SK-N-SH (cell line): ENCODE measurements at regions not wholly inside any gene's neighbourhood (a gene's known extent, or its start where the extent isn't known, plus 50 kb on each side); places are given as distances from the start of the nearest gene placed in this dataset.

ENCODE experiments used
- CTCF ChIA-PET: fragments of 300-600, 350-600 bp; formaldehyde crosslinking; extraction: SDS; loops from one replicate; lab custom pipeline; 2021; lab: Yijun Ruan, JAX
- POLR2A ChIA-PET: fragments of 350-600 bp; sonication (Branson Sonifier 250); formaldehyde crosslinking; extraction: SDS; loops from one replicate; lab custom pipeline; 2020; ENCODE audit warnings: antibody characterized with exemption, inconsistent platforms; lab: Yijun Ruan, JAX
- DNase-seq: peaks from one replicate; pipeline ENCODE4 v3.0.0; 2012
- H2AFZ ChIP-seq: fragments of 200-600 bp; sonication (generic); 2 replicates; pipeline ENCODE4 v1.8.1; 2016; ENCODE audit warnings: antibody characterized with exemption, mild to moderate bottlenecking, low read depth
- H3F3A ChIP-seq: fragments of 200-600 bp; sonication (generic); replicated peaks from 2 replicates; pipeline ENCODE3; 2016; ENCODE audit warnings: antibody characterized with exemption, mild to moderate bottlenecking; ENCODE audit not compliant: insufficient read depth
- H3K27ac ChIP-seq, 2 experiments: fragments of 200-500 bp in 1 of 2; fragments of 200-600 bp in 1 of 2; sonication (Bioruptor generic) in 1 of 2; sonication (generic), shearing (Covaris generic) in 1 of 2; 2 replicates each; pipeline versions ENCODE4 v1.5.1 to v1.6.1; 2014 to 2016; ENCODE audit warnings: low read depth in 2 of 2, inconsistent platforms in 1 of 2, low read length in 1 of 2, mild to moderate bottlenecking in 1 of 2, mixed read lengths in 1 of 2
- H3K27me3 ChIP-seq: fragments of 200-600 bp; sonication (generic), shearing (Covaris generic); 2 replicates; pipeline ENCODE4 v1.6.1; 2016; ENCODE audit warnings: mixed run types; ENCODE audit not compliant: insufficient read depth
- H3K36me3 ChIP-seq, 2 experiments: fragments of 200-500 bp in 1 of 2; fragments of 200-600 bp in 1 of 2; sonication (Bioruptor generic) in 1 of 2; sonication (generic) in 1 of 2; replicated peaks in 1 of 2; 2 replicates each; pipeline versions ENCODE3 to v1.5.1; 2014 to 2016; ENCODE audit warnings: low read length in 1 of 2, mild to moderate bottlenecking in 1 of 2; ENCODE audit not compliant: insufficient read depth in 2 of 2, control insufficient read depth in 1 of 2
- H3K4me1 ChIP-seq, 2 experiments: fragments of 200-500 bp in 1 of 2; fragments of 200-600 bp in 1 of 2; sonication (Bioruptor generic) in 1 of 2; sonication (generic), shearing (Covaris generic) in 1 of 2; 2 replicates each; pipeline versions ENCODE4 v1.5.1 to v1.6.1; 2014 to 2016; ENCODE audit warnings: low read depth in 1 of 2, low read length in 1 of 2, mixed run types in 1 of 2; ENCODE audit not compliant: insufficient read depth in 2 of 2, control insufficient read depth in 1 of 2
- H3K4me2 ChIP-seq: fragments of 200-600 bp; sonication (generic), shearing (Covaris generic); 2 replicates; pipeline ENCODE4 v1.6.1; 2017; ENCODE audit warnings: mixed run types
- H3K4me3 ChIP-seq, 2 experiments: fragments of 200-500 bp in 1 of 2; fragments of 200-600 bp in 1 of 2; sonication (Bioruptor generic) in 1 of 2; sonication (generic), shearing (Covaris generic) in 1 of 2; 2 replicates each; pipeline versions ENCODE4 v1.5.1 to v1.8.1; 2014 to 2016; ENCODE audit warnings: low read depth in 2 of 2, inconsistent platforms in 1 of 2, low read length in 1 of 2, mild to moderate bottlenecking in 1 of 2, mixed read lengths in 1 of 2, moderate library complexity in 1 of 2
- H3K79me2 ChIP-seq: fragments of 200-600 bp; sonication (generic); 2 replicates; pipeline ENCODE4 v1.8.1; 2017; ENCODE audit warnings: mild to moderate bottlenecking; ENCODE audit not compliant: insufficient read depth
- H3K9ac ChIP-seq: fragments of 200-600 bp; sonication (generic); 2 replicates; pipeline ENCODE4 v1.6.1; 2017; ENCODE audit warnings: mixed run types
- H3K9me2 ChIP-seq: fragments of 200-600 bp; sonication (generic); 2 replicates; pipeline ENCODE4 v1.6.1; 2017; ENCODE audit warnings: mixed run types
- H3K9me3 ChIP-seq: fragments of 200-600 bp; sonication (generic); 2 replicates; pipeline ENCODE4 v1.6.1; 2017; ENCODE audit warnings: mixed run types, mild to moderate bottlenecking, moderate library complexity
- H4K20me1 ChIP-seq: fragments of 200-600 bp; sonication (generic); 2 replicates; pipeline ENCODE4 v1.6.1; 2017; ENCODE audit warnings: mild to moderate bottlenecking, mixed run types; ENCODE audit not compliant: insufficient read depth
- CHD2 ChIP-seq: fragments of 150-350 bp; IDR thresholded peaks from 2 replicates; pipeline ENCODE4 v1.6.1; 2018; ENCODE audit warnings: low read length; ENCODE audit not compliant: partially characterized antibody
- FOXJ3 ChIP-seq: sonication (generic); formaldehyde crosslinking; IDR thresholded peaks from 2 replicates; pipeline ENCODE4 v1.5.1; 2020; ENCODE audit warnings: mild to moderate bottlenecking, missing genetic modification reagents
- MXI1 ChIP-seq: IDR thresholded peaks from 2 replicates; pipeline ENCODE4 v1.6.1; 2012; ENCODE audit warnings: mild to moderate bottlenecking, low read depth, low read length, improper control_type of control experiment
- NFIC ChIP-seq: IDR thresholded peaks from 2 replicates; pipeline ENCODE4 v1.4.0; 2012; ENCODE audit warnings: borderline replicate concordance
- TF ChIP-seq, protein P1 (sequence below): fragments of 150-350 bp; IDR thresholded peaks from 2 replicates; pipeline ENCODE4 v1.6.1; 2017; ENCODE audit warnings: antibody characterized with exemption, low read length, low read depth, borderline replicate concordance
- TF ChIP-seq, protein P2 (sequence below): fragments of 200-600 bp; sonication (generic); IDR thresholded peaks from 2 replicates; pipeline ENCODE4 v1.6.1; 2017; ENCODE audit warnings: antibody characterized with exemption, mild to moderate bottlenecking, moderate library complexity
- TF ChIP-seq, protein P3 (sequence below): IDR thresholded peaks from 2 replicates; pipeline ENCODE4 v1.4.0; 2012; ENCODE audit warnings: low read depth, borderline replicate concordance
- TF ChIP-seq, protein P4 (sequence below): IDR thresholded peaks from 2 replicates; pipeline ENCODE4 v1.6.1; 2012; ENCODE audit warnings: mild to moderate bottlenecking, low read depth, low read length, moderate library complexity

DNA sequence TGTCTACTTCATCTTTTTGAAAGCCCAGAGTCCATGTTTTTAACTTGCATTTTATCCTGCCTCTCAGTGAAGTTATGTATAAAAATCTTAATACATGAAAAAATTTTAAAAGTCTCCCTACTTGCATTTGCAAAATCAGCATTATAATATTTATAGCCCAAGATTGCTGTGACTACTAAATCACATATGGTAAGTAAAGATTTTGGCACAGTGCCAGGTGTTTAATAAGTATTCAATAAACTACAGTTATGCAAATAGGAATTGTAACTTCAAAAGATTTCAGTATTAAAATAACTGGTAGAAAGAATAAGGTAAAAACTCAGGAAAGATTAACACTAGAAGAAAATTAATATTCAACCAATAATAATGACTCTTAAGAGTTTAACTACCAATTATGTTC lies 641.7 kb downstream of the LRRIQ3 start:
- CTCF ChIA-PET, result no interaction called here
- Histone ChIP-seq H3K4me2 (no peak overlapping the region), H4K20me1 (no peaks in the 10 kb centered on the region), H3K4me1 (no peaks in the 10 kb centered on the region), H3K79me2 (no peaks in the 10 kb centered on the region), H3K9ac (no peak overlapping the region), H2AFZ (no peak overlapping the region), H3F3A (no peaks in the 10 kb centered on the region), H3K27me3 (no peaks in the 10 kb centered on the region), H3K4me3 (no peak overlapping the region), H3K36me3 (no peaks in the 10 kb centered on the region)
- no peak for DNase-seq
- POLR2A ChIA-PET, result no interaction called here
- TF ChIP-seq, protein P1, sequence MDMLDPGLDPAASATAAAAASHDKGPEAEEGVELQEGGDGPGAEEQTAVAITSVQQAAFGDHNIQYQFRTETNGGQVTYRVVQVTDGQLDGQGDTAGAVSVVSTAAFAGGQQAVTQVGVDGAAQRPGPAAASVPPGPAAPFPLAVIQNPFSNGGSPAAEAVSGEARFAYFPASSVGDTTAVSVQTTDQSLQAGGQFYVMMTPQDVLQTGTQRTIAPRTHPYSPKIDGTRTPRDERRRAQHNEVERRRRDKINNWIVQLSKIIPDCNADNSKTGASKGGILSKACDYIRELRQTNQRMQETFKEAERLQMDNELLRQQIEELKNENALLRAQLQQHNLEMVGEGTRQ, result no peak
- TF ChIP-seq, protein P2, sequence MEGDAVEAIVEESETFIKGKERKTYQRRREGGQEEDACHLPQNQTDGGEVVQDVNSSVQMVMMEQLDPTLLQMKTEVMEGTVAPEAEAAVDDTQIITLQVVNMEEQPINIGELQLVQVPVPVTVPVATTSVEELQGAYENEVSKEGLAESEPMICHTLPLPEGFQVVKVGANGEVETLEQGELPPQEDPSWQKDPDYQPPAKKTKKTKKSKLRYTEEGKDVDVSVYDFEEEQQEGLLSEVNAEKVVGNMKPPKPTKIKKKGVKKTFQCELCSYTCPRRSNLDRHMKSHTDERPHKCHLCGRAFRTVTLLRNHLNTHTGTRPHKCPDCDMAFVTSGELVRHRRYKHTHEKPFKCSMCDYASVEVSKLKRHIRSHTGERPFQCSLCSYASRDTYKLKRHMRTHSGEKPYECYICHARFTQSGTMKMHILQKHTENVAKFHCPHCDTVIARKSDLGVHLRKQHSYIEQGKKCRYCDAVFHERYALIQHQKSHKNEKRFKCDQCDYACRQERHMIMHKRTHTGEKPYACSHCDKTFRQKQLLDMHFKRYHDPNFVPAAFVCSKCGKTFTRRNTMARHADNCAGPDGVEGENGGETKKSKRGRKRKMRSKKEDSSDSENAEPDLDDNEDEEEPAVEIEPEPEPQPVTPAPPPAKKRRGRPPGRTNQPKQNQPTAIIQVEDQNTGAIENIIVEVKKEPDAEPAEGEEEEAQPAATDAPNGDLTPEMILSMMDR, result no peak
- TF ChIP-seq CHD2 (no peak), NFIC (no peak), FOXJ3 (CRISPR knock-in tag) (no peak), MXI1 (no peak)
- TF ChIP-seq, protein P3, sequence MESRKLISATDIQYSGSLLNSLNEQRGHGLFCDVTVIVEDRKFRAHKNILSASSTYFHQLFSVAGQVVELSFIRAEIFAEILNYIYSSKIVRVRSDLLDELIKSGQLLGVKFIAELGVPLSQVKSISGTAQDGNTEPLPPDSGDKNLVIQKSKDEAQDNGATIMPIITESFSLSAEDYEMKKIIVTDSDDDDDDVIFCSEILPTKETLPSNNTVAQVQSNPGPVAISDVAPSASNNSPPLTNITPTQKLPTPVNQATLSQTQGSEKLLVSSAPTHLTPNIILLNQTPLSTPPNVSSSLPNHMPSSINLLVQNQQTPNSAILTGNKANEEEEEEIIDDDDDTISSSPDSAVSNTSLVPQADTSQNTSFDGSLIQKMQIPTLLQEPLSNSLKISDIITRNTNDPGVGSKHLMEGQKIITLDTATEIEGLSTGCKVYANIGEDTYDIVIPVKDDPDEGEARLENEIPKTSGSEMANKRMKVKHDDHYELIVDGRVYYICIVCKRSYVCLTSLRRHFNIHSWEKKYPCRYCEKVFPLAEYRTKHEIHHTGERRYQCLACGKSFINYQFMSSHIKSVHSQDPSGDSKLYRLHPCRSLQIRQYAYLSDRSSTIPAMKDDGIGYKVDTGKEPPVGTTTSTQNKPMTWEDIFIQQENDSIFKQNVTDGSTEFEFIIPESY, result no peak
- TF ChIP-seq, protein P4, sequence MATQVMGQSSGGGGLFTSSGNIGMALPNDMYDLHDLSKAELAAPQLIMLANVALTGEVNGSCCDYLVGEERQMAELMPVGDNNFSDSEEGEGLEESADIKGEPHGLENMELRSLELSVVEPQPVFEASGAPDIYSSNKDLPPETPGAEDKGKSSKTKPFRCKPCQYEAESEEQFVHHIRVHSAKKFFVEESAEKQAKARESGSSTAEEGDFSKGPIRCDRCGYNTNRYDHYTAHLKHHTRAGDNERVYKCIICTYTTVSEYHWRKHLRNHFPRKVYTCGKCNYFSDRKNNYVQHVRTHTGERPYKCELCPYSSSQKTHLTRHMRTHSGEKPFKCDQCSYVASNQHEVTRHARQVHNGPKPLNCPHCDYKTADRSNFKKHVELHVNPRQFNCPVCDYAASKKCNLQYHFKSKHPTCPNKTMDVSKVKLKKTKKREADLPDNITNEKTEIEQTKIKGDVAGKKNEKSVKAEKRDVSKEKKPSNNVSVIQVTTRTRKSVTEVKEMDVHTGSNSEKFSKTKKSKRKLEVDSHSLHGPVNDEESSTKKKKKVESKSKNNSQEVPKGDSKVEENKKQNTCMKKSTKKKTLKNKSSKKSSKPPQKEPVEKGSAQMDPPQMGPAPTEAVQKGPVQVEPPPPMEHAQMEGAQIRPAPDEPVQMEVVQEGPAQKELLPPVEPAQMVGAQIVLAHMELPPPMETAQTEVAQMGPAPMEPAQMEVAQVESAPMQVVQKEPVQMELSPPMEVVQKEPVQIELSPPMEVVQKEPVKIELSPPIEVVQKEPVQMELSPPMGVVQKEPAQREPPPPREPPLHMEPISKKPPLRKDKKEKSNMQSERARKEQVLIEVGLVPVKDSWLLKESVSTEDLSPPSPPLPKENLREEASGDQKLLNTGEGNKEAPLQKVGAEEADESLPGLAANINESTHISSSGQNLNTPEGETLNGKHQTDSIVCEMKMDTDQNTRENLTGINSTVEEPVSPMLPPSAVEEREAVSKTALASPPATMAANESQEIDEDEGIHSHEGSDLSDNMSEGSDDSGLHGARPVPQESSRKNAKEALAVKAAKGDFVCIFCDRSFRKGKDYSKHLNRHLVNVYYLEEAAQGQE, result no peak
- TF ChIP-seq, all 33 proteins: peak for 0
- no peak overlapping the region for H3K27ac ChIP-seq
- H3K9me2 ChIP-seq, result no peaks in the 10 kb centered on the region
- no peaks in the 10 kb centered on the region for H3K9me3 ChIP-seq
